ENCODE measurements at regions not wholly inside any gene's neighbourhood (a gene's known extent, or its start where the extent isn't known, plus 50 kb on each side); places are given as distances from the start of the nearest gene placed in this dataset.
"Not testable (repeated sequence)": the region's sequence is repeated elsewhere in the genome, so short reads cannot be mapped to it uniquely, and the experiment has no call there.

- not testable (repeated sequence) for TF ChIP-seq CTCF (conservative IDR thresholded peaks at IDR 0.05 in 1 of 2, IDR thresholded peaks at IDR 0.05 in 1 of 2; ENCODE audit: extremely low read depth in 1 of 2, insufficient read depth in 1 of 2, low read depth in 1 of 2, low read length in 2 of 2); EZH2 (IDR thresholded peaks at IDR 0.05; ENCODE audit: borderline replicate concordance, low read length)
Observed at GRCh38 chr1:9469882-9470281, 69.4 kb upstream of the SLC25A33 start.

Data from mammary epithelial cell (primary cell).